Heart left ventricle (tissue), 16 donors: ENCODE measurements at regions not wholly inside any gene's neighbourhood (a gene's known extent, or its start where the extent isn't known, plus 50 kb on each side); places are given as distances from the start of the nearest gene placed in this dataset.

Experiments
- ATAC-seq, 4 donors: fragments of 200-7000 bp; cut with Tn5 transposase; one replicate each; pipeline ENCODE4 v1.9.1; 2020 to 2022; ENCODE audit warnings: moderate library complexity in 4 of 4, mild to moderate bottlenecking in 3 of 4, moderate number of reproducible peaks in 1 of 4
- DNase-seq, 5 donors: peaks; one replicate each; pipeline ENCODE4 v3.0.0-alpha.2; 2020
- H3K27ac ChIP-seq, 12 donors: fragments of 200-600 bp; sonication (generic) in 4 of 12; one replicate each; pipeline versions ENCODE4 v1.5.0 to v1.8.0; 2016 to 2022; ENCODE audit warnings: mild to moderate bottlenecking in 2 of 12
- H3K27me3 ChIP-seq, 9 donors: fragments of 200-600 bp; sonication (generic) in 2 of 9; one replicate each; pipeline versions ENCODE4 v1.5.1 to v1.8.0; 2016 to 2022; ENCODE audit warnings: mild to moderate bottlenecking in 3 of 9
- H3K36me3 ChIP-seq, 9 donors: fragments of 200-600 bp; sonication (generic) in 2 of 9; one replicate each; pipeline versions ENCODE4 v1.5.0 to v1.8.0; 2018 to 2022; ENCODE audit warnings: mild to moderate bottlenecking in 2 of 9
- H3K4me1 ChIP-seq, 12 donors: fragments of 200-600 bp; sonication (generic) in 4 of 12; one replicate each; pipeline versions ENCODE4 v1.5.0 to v1.8.0; 2016 to 2022; ENCODE audit warnings: mild to moderate bottlenecking in 3 of 12
- H3K4me3 ChIP-seq, 12 donors: fragments of 200-600 bp; sonication (generic) in 4 of 12; one replicate each; pipeline versions ENCODE4 v1.5.0 to v1.8.0; 2017 to 2022; ENCODE audit warnings: mild to moderate bottlenecking in 9 of 12, moderate library complexity in 4 of 12
- H3K9me3 ChIP-seq, 12 donors: fragments of 200-600 bp; sonication (generic) in 4 of 12; one replicate each; pipeline versions ENCODE4 v1.5.0 to v1.8.0; 2016 to 2022; ENCODE audit warnings: mild to moderate bottlenecking in 1 of 12
- CTCF ChIP-seq, 12 donors: fragments of 200-600 bp; sonication (generic) in 4 of 12; IDR thresholded peaks; one replicate each; pipeline versions ENCODE4 v1.5.0 to v1.8.0; 2018 to 2022; ENCODE audit warnings: antibody characterized with exemption in 12 of 12, mild to moderate bottlenecking in 5 of 12
- POLR2A ChIP-seq, 2 donors: fragments of 450-650 bp; IDR thresholded peaks; one replicate each; pipeline ENCODE4 v1.6.1; 2017; ENCODE audit warnings: antibody characterized with exemption in 2 of 2, mild to moderate bottlenecking in 2 of 2, moderate library complexity in 2 of 2
- WGBS, 4 donors: extraction: QIAGEN DNeasy Blood & Tissue Kit in 2 of 4; methylation state at CpG; one replicate each; pipeline versions ENCODE4 v1.1.5 to v1.1.7; 2013 to 2018; 5-methylcytosine and 5-hydroxymethylcytosine counted together
- intact Hi-C, 10 donors: fragments of 100-400 bp; cut with DNase I; formaldehyde crosslinking; loops; one replicate each; pipeline versions ENCODE4 v1.11.1 to v1.14.2; 2022
- donor health status: ischemic (EF 13 %, LVEDD 7.1; RV severe dilation, severe dysfunction).
- donor health status: healthy with polysubstance abuse.
- donor health status: DM: no; HTN: yes; CAD: no.
- donor health status: DM: no; HTN: no; CAD: no.
- donor health status: ischemic (EF 25% LVEDD 6.9; RV normal size, moderate dysfunction).
- donor health status: ischemic (EF 25% LVEDD 5.7; RV mildly dilated, moderate dysfunction).
- donor health status: healthy.
- donor health status: DM: yes; HTN: yes; CAD: no.
- donor health status: ischemic (EF 35%, LVEDD 5.7; RV mildly dilated, moderate dysfunction).
- donor health status: nonischemic (EF 11% LVEDD 7.7; RV severe dilation, severe dysfunction).
- donor health status: DM: yes; HTN: yes; CAD: no.
- donor health status: PGD.
- donor health status: ischemic (EF 29% LVEDD 5.4; RV normal size, mild dysfunction).
- donor health status: nonischemic (EF 23%, LVEDD 6.1; RV moderate dilation, normal function).

GRCh38 chr3:106329521-106329920 is 460.7 kb upstream of the CBLB start:
- H3K27ac ChIP-seq: no peak overlapping the region
- H3K9me3 ChIP-seq: peaks cover 0 to 8% (median 0%) of the 10 kb centered on the region in 12 donors
- TF ChIP-seq POLR2A (IDR thresholded peaks at IDR 0.05) (no peak), CTCF (IDR thresholded peaks at IDR 0.05) (no peak)
- no peaks in the 10 kb centered on the region for H3K36me3 ChIP-seq
- H3K4me1 ChIP-seq: no peaks in the 10 kb centered on the region
- DNase-seq: no peak
- H3K4me3 ChIP-seq: no peak overlapping the region
- WGBS, 4 donors: 72 to 79% (median 75%) methylated on average over 3 of the region's 3 CpGs
- ATAC-seq: no peak
- intact Hi-C loops: no loop called here
- H3K27me3 ChIP-seq: no peaks in the 10 kb centered on the region

GRCh38 chr3:106331636-106332035 is 462.8 kb upstream of the CBLB start:
- H3K27ac ChIP-seq: no peak overlapping the region
- H3K27me3 ChIP-seq: no peaks in the 10 kb centered on the region
- H3K36me3 ChIP-seq: no peaks in the 10 kb centered on the region
- H3K4me3 ChIP-seq: no peak overlapping the region
- no peaks in the 10 kb centered on the region for H3K9me3 ChIP-seq
- ATAC-seq (no peak), DNase-seq (no peak)
- no peaks in the 10 kb centered on the region for H3K4me1 ChIP-seq
- TF ChIP-seq POLR2A (IDR thresholded peaks at IDR 0.05) (no peak), CTCF (IDR thresholded peaks at IDR 0.05) (no peak)
- intact Hi-C loops: no loop called here

DNA sequence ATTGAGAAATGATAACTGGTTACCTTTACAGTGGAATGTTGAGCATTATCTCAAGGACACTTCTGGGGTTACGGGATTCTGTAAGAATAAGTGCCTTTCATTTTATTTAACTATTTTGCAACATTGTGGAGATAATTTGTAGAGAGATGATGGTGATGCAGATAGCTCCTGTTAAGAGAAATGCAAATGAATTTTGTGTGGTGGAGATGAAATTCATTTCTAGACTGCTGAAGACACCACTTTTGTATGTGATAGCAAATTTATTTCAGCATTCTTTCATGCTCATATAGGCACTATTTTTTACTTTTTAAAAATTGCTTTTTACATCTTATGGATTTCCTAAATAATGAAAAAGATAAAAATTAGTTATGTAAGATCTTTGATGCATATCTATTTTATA is 463.3 kb upstream of the CBLB start:
- no peak for ATAC-seq
- no peak for TF ChIP-seq POLR2A (IDR thresholded peaks at IDR 0.05)
- Histone ChIP-seq H3K9me3 (no peaks in the 10 kb centered on the region), H3K4me1 (no peaks in the 10 kb centered on the region), H3K27me3 (no peaks in the 10 kb centered on the region), H3K4me3 (no peak overlapping the region), H3K27ac (no peak overlapping the region), H3K36me3 (no peaks in the 10 kb centered on the region)
- WGBS, 4 donors: 93 to 100% (median 94%) methylated on average over 1 of the region's 1 CpG
- intact Hi-C loops: no loop called here
- DNase-seq: no peak

- no peak for ATAC-seq
Observed at GRCh38 chr3:106332884-106333283, 464.1 kb upstream of the CBLB start.

More at GRCh38 chr3:106332884-106333283, 464.1 kb upstream of the CBLB start:
- Histone ChIP-seq H3K9me3 (no peaks in the 10 kb centered on the region), H3K4me1 (peaks cover 0 to 2% (median 0%) of the 10 kb centered on the region in 12 donors), H3K27me3 (no peaks in the 10 kb centered on the region), H3K36me3 (no peaks in the 10 kb centered on the region), H3K27ac (no peak overlapping the region), H3K4me3 (no peak overlapping the region)
- 84 to 96% (median 91%) methylated on average over 2 of the region's 2 CpGs for WGBS, 4 donors
- intact Hi-C loops: no loop called here
- no peak for DNase-seq
- TF ChIP-seq CTCF (IDR thresholded peaks at IDR 0.05) (no peak), POLR2A (IDR thresholded peaks at IDR 0.05) (no peak)
